HG02943 (cell line): ENCODE measurements at regions not wholly inside any gene's neighbourhood (a gene's known extent, or its start where the extent isn't known, plus 50 kb on each side); places are given as distances from the start of the nearest gene placed in this dataset.
"Not testable (repeated sequence)": the region's sequence is repeated elsewhere in the genome, so short reads cannot be mapped to it uniquely, and the experiment has no call there.

Source experiments
- ATAC-seq: cut with Tn5 transposase; IDR thresholded peaks from one replicate; pipeline ENCODE4 v1.9.1; 2021; ENCODE audit warnings: mild to moderate bottlenecking, low read depth, moderate library complexity; ENCODE audit not compliant: unreplicated experiment

DNA sequence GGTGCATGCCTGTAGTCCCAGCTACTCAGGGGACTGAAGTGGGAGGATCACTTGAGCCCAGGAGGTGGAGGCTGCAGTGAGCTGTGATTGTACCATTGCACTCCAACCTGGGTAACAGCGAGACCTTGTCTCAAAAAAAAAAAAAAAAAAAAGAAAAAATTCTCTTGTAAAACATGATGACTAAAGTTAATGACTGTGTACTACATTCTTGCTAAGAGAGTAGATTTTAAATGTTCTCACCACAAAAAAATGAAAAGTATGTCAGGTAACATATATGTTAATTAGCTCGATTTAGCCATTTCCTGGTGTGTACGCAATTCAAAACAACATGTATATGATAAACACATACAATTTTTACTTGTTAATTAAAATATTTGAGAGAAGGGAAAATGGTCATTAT is 480.7 kb upstream of the RGS6 start:
- ATAC-seq: no peak

- no peak for ATAC-seq
These were observed 479.7 kb upstream of the RGS6 start for GRCh38 chr14:71452539-71452938.

DNA sequence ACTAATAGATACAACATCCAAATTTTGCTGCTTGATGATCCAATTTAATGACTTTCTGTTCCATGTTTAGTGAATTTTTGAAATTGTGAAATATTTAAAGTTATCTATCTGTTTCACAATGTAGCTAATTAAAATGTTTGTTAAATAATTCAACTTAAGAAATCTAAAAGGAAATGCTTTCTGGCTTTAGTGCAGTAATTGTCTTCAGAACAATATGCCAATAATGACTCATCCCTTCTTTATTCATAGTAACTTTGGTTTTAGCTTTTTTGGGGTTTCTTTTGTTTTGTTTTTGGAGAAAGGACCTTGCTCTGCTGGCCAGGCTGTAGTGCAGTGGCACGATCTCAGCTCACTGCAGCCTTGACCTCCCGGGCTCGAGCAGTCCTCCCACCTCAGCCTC is 479.2 kb upstream of the RGS6 start:
- ATAC-seq: no peak

DNA sequence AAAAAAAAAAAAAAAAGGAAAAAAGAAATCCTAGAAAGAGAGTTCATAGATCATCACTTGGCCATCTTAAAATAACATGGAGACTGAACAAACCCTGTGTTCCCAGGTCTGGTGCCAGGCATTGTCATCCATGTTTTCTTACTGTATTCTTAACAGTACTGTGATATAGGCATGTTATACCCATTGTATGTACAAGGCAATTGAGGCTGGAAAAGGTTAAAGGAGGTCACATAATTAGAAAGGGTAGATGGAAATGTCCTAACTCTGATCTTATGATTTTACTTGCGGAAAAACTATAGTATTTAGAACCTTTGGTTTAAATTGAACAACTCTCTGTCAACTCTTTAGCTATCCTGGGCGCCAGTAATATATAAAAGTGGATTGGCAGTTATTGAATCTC is 478.2 kb upstream of the RGS6 start:
- ATAC-seq: no peak

DNA sequence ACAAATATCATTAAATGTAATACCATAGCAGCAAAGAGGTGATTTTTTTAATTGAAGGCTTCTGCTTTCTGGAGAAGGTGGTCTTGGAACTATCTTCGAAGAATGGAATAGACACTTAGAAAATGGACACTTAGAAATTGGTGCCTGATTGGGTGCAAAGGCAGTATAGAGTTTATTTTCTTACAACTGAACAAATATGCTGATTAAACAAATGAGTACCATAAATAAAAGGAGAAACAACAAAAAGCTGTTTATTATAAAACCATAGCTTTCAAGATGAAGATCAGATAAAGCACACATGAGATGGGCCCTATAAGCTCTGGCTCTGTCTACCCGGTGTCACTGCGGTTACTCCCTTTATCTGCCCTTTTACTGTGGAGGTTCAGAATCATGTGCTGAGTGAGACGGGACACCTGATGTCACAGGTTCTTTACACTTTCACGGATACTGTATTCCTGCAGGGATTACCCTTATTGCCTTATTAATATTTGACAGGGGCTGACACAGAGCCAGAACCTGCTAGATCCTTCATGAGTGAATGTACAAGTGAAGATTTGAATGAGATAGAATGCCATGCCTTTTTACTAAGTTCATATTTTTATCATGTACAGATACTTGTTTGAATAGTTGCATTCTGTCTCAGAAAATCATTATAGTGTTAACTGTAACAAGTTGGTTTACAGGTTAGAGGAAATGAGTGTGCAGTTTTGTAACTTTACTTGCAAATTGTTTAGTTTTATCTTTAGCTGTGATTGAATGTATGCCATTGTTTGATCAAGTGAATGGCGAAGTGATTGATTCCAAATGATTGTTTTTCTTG is 477.5 kb upstream of the RGS6 start:
- ATAC-seq: no peak

DNA sequence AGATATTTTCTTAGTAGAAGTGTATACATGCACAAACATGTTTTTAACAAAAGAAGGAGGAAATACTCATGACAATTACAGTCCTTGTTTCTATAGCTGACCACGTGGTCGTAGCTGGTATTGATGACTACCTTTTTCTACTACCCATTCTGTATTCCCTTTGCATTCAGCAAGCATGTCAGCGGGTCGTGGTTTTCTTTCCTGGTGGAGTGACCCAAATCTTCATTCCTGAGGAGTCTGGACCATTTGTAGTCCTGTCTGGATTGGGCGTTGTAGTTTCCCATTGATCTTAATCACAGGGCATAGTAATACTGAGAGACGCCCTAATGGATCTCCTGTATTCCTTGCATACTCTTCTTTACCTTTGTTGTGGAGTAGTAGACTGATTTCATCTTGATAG is 472.1 kb upstream of the RGS6 start:
- ATAC-seq: no peak

GRCh38 chr14:71461617-71462016 is 470.6 kb upstream of the RGS6 start:
- not testable (repeated sequence) for ATAC-seq

DNA sequence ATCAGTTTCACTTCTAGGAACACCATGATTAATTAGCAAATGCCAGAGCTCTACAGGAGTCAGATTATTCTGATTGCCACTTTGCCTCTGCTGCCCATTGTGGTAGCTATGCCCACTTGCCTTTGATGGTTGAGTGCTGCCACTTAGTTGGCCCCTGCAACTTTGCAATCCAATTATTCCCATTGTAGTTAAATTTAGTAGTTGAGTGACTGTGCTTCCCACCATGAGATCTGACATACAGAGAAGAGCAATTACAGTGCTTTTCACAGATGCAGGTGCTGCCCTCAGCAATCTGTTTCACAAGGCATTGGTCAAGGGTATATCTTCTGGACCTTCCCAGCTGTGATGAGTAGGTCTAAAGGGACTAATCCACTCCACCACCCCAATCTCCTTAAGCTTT is 468.4 kb upstream of the RGS6 start:
- ATAC-seq: no peak

- ATAC-seq: no peak
These were observed 467.4 kb upstream of the RGS6 start for GRCh38 chr14:71464840-71465239.

DNA sequence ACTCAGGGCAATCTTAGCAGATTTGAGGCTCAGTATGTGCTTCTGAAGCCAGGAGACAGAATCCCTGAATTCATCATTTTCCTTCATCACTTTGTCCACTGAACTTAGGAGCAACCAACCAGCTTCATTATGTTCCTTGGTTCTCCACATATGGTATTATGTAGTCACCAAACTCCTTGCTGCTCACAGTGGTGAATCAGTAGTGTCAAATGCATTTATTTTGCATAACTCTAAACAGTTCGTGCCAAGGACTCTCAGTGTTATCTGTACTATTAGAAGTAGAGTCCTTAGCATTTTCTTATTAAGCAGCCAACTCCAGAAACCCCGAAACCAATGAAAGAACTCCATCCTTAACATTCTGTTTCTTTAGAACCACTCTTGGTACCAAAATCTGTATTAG is 466.9 kb upstream of the RGS6 start:
- ATAC-seq: no peak

DNA sequence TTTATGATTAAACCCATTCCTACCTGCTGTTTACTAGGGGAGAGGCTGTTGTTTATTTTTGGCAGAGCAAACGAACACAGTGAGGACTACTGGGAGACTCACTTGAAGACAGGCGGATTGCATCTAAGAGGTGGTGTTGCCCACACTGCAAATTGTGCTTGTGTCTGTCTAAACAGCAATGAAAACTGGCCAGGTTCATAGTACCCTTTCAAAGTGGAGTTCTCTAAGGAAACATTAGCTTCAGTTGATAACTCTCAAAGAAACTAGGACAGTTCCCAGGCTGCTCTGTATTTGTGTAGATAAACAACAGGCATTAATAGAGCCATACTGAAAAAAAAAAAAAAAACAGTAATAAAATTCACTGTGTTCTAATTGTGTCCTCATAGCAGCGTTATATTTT is 466.0 kb upstream of the RGS6 start:
- ATAC-seq: no peak

DNA sequence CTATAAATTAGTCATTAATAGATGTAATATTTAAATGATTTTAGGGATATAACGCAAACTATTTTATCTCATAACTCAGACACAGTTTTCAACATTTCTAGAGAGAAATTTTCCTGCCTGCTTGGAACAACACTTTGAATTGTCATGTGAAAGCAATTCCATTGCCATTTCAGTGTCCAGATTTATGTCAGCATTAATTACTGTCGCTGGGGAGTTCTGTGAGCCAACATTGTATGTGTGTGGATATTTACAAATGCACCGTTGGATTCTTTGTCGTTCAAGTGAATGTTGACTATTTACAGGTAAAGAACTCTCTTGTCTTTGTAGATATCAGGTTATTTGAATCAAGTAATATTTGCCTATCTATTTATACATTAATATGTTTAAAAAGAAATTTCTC is 465.3 kb upstream of the RGS6 start:
- ATAC-seq: no peak

GRCh38 chr14:71467361-71467811 is 464.8 kb upstream of the RGS6 start:
- ATAC-seq: no peak

DNA sequence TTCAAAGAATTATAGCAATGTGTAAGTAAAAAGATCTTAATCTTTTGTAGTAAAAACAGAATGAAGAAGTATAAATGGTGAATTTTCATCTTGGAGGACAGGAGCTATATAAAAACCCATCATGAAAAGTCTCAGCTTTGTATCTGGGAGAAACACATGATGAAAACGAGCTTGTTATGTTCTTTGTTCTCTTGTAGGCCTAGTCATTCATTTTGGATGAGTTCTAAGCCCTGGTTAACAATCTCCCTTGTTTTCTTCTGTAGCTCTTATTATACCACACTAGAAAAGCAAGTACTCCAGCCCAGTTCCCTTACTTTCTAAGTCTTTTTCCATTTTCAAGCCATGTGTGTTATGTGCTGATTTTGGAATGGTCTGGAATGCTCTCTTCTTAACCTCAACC is 463.5 kb upstream of the RGS6 start:
- no peak for ATAC-seq

DNA sequence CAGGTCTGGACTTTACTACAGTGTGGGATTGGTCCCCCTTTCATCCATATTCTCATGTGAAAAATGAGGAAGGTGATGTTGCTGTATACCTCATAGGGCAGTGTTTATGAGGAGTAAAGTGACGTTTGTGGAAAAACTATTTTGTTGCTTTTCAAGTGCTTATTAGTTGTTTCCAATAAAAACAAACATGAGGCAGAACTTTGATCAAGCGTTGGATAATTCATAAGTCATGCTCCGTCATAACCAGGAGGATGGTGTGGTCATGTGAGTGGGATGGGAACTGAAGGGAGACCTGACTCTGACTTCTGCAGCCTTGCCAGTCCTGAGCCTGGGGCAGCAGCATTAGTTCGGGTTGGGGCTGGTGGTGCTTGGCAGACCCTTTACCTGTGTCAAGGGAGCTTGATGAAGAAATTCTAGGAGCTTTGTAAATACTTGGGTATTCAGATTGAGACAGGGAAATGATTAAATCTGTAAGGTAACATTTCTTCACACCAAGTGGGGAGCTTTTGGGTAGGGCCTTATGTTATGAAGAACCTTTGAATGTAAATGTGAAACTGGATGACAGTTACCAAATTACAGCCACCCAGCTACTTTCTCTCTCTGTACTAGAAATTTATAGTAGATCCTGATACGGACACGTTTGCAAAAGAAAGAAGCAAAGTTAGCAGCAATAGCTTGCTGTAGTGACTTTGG is 462.4 kb upstream of the RGS6 start:
- ATAC-seq: no peak

- ATAC-seq: no peak
These were observed 460.4 kb upstream of the RGS6 start for GRCh38 chr14:71471634-71472355.

GRCh38 chr14:71472356-71473340 is 459.6 kb upstream of the RGS6 start:
- ATAC-seq: no peak

GRCh38 chr14:71473843-71474242 is 458.4 kb upstream of the RGS6 start:
- no peak for ATAC-seq

- ATAC-seq: no peak
These were observed 457.6 kb upstream of the RGS6 start for GRCh38 chr14:71474301-71475265.
